B cell (primary cell): ENCODE measurements at regions not wholly inside any gene's neighbourhood (a gene's known extent, or its start where the extent isn't known, plus 50 kb on each side); places are given as distances from the start of the nearest gene placed in this dataset.

Experiments used
- ATAC-seq: fragments of 200-7000 bp; cut with Tn5 transposase; one replicate; pipeline ENCODE4 v1.10.0; 2021; ENCODE audit warnings: low read depth, mild to moderate bottlenecking, moderate number of reproducible peaks, moderate library complexity
- CTCF ChIA-PET: fragments of 350-600 bp; sonication (Branson Sonifier 250); formaldehyde crosslinking; loops from one replicate; lab custom pipeline; 2021; ENCODE audit warnings: antibody characterized with exemption, inconsistent platforms; lab: Charles Lee
- POLR2A ChIA-PET: fragments of 350-600 bp; sonication (Branson Sonifier 250); formaldehyde crosslinking; loops from one replicate; lab custom pipeline; 2021; ENCODE audit warnings: antibody characterized with exemption; lab: Charles Lee
- DNase-seq: peaks from one replicate; pipeline ENCODE4 v3.0.0; 2013
- H2AFZ ChIP-seq: 2 replicates; pipeline ENCODE4 v1.6.1; 2012; ENCODE audit warnings: mild to moderate bottlenecking, low read depth, low read length; ENCODE audit not compliant: insufficient read depth, poor library complexity, severe bottlenecking
- H3K27ac ChIP-seq, 2 donors: 1 replicate in 1 of 2; 2 replicates in 1 of 2; pipeline ENCODE4 v1.5.1; 2012 to 2013; ENCODE audit warnings: low read length in 2 of 2, mild to moderate bottlenecking in 2 of 2, moderate library complexity in 1 of 2
- H3K27me3 ChIP-seq, 4 experiments: fragments of 200-600 bp in 1 of 4; sonication (generic) in 1 of 4; replicated peaks in 1 of 4; 1 replicate in 2 of 4; 2 replicates in 2 of 4; pipeline versions ENCODE4 v1.6.1 to v1.7.0; 2013 to 2016; ENCODE audit warnings: low read length in 3 of 4, mild to moderate bottlenecking in 2 of 4, mixed read lengths in 1 of 4, moderate library complexity in 1 of 4; ENCODE audit not compliant: insufficient read depth in 4 of 4, control insufficient read depth in 3 of 4; ENCODE audit errors: control extremely low read depth in 1 of 4
- H3K36me3 ChIP-seq, 2 experiments: replicated peaks in 1 of 2; 1 replicate in 1 of 2; 2 replicates in 1 of 2; pipeline versions ENCODE4 v1.6.1 to v1.7.1; 2013; ENCODE audit warnings: low read length in 1 of 2; ENCODE audit not compliant: insufficient read depth in 2 of 2, control insufficient read depth in 1 of 2; ENCODE audit errors: control extremely low read depth in 1 of 2, extremely low read depth in 1 of 2
- H3K4me1 ChIP-seq, 2 donors: fragments of 200-600 bp in 1 of 2; sonication (generic) in 1 of 2; 1 replicate in 1 of 2; 2 replicates in 1 of 2; pipeline versions ENCODE4 v1.5.1 to v1.6.1; 2013 to 2017; ENCODE audit warnings: low read length in 2 of 2; ENCODE audit not compliant: control insufficient read depth in 2 of 2, insufficient read depth in 2 of 2
- H3K4me2 ChIP-seq: replicated peaks from 2 replicates; pipeline ENCODE3; 2012; ENCODE audit warnings: mild to moderate bottlenecking, low read depth, low read length; ENCODE audit not compliant: poor library complexity, severe bottlenecking
- H3K4me3 ChIP-seq, 5 experiments: fragments of 200-600 bp in 1 of 5; sonication (generic) in 1 of 5; 1 replicate in 3 of 5; 2 replicates in 2 of 5; pipeline versions ENCODE4 v1.5.1 to v1.7.0; 2011 to 2016; ENCODE audit warnings: low read length in 4 of 5, mild to moderate bottlenecking in 4 of 5, low read depth in 2 of 5, control low read depth in 1 of 5, moderate library complexity in 1 of 5; ENCODE audit not compliant: insufficient read depth in 1 of 5; ENCODE audit errors: control extremely low read depth in 1 of 5, extremely low read depth in 1 of 5
- H3K79me2 ChIP-seq: fragments of 200-600 bp; sonication (generic); one replicate; pipeline ENCODE4 v1.6.0; 2016; ENCODE audit warnings: low read length; ENCODE audit not compliant: control insufficient read depth, insufficient read depth
- H3K9ac ChIP-seq: fragments of 200-600 bp; sonication (generic); 2 replicates; pipeline ENCODE4 v1.6.1; 2017; ENCODE audit warnings: mild to moderate bottlenecking, low read length, moderate library complexity
- H3K9me3 ChIP-seq, 3 donors: one replicate each; pipeline versions ENCODE4 v1.6.1 to v1.7.1; 2013; ENCODE audit warnings: low read length in 2 of 3; ENCODE audit not compliant: control insufficient read depth in 2 of 3, insufficient read depth in 1 of 3; ENCODE audit errors: control extremely low read depth in 1 of 3
- H4K20me1 ChIP-seq: 2 replicates; pipeline ENCODE4 v1.6.0; 2012; ENCODE audit warnings: mild to moderate bottlenecking, low read length; ENCODE audit not compliant: insufficient read depth, control insufficient read depth, poor library complexity, severe bottlenecking
- H3K27ac Mint-ChIP-seq: one replicate; pipeline ENCODE4 v1.8.0; 2021; ENCODE audit warnings: mixed read lengths
- H3K27me3 Mint-ChIP-seq: one replicate; pipeline ENCODE4 v1.8.0; 2021; ENCODE audit warnings: mixed read lengths
- H3K4me1 Mint-ChIP-seq: one replicate; pipeline ENCODE4 v1.8.0; 2021; ENCODE audit warnings: mixed read lengths
- H3K4me3 Mint-ChIP-seq: one replicate; pipeline ENCODE4 v1.8.0; 2021; ENCODE audit warnings: mixed read lengths
- H3K9me3 Mint-ChIP-seq: one replicate; pipeline ENCODE4 v1.8.0; 2022; ENCODE audit warnings: mixed read lengths; ENCODE audit not compliant: insufficient read depth
- CTCF ChIP-seq: fragments of 200-600 bp; IDR thresholded peaks from one replicate; pipeline ENCODE4 v1.8.0; 2022; ENCODE audit warnings: antibody characterized with exemption, mild to moderate bottlenecking
- EZH2 ChIP-seq: IDR thresholded peaks from 2 replicates; pipeline ENCODE4 v1.6.1; 2012; ENCODE audit warnings: borderline replicate concordance, low read depth, mild to moderate bottlenecking, moderate library complexity, low read length; ENCODE audit not compliant: insufficient read depth, poor library complexity, severe bottlenecking
- WGBS: methylation state at CpG from one replicate; pipeline ENCODE4 v1.1.5; 2013; ENCODE audit warnings: missing lambda C conversion rate; ENCODE audit not compliant: insufficient coverage; 5-methylcytosine and 5-hydroxymethylcytosine counted together
- intact Hi-C: fragments of 100-400 bp; cut with micrococcal nuclease; formaldehyde crosslinking; loops from one replicate; pipeline ENCODE4 v1.10.0; 2022

- Mint-ChIP-seq H3K9me3 (no peaks in the 10 kb centered on the region), H3K27ac (no peak overlapping the region), H3K27me3 (peaks cover 34% of the 10 kb centered on the region), H3K4me3 (no peak overlapping the region), H3K4me1 (no peaks in the 10 kb centered on the region)
- CTCF ChIA-PET: no interaction called here
- TF ChIP-seq EZH2: no peak
- no peak for TF ChIP-seq CTCF
- no peak overlapping the region for H2AFZ ChIP-seq
- no peak for DNase-seq
- no peak overlapping the region for H3K27ac ChIP-seq
- no peaks in the 10 kb centered on the region for H3K36me3 ChIP-seq
- H4K20me1 ChIP-seq: no peaks in the 10 kb centered on the region
- POLR2A ChIA-PET: no interaction called here
- ATAC-seq: no peak
- intact Hi-C loops: no loop called here
- no peak overlapping the region for H3K4me3 ChIP-seq
- H3K79me2 ChIP-seq: no peaks in the 10 kb centered on the region
- no peaks in the 10 kb centered on the region for H3K4me1 ChIP-seq
- no CpG with 5 or more reads among the region's 7 CpGs for WGBS
- H3K27me3 ChIP-seq: peaks cover 0 to 8% (median 2%) of the 10 kb centered on the region in 4 experiments
- no peak overlapping the region for H3K4me2 ChIP-seq
- peaks cover 0 to 2% (median 0%) of the 10 kb centered on the region in 3 donors for H3K9me3 ChIP-seq
- H3K9ac ChIP-seq: no peak overlapping the region
Measured at GRCh38 chr14:54301359-54301758, 95.4 kb upstream of the CDKN3 start.

- H3K4me3 ChIP-seq: no peak overlapping the region
- no peak for TF ChIP-seq EZH2
- TF ChIP-seq CTCF: no peak
- H3K27me3 Mint-ChIP-seq: peaks cover 26% of the 10 kb centered on the region
- no peaks in the 10 kb centered on the region for H3K27me3 ChIP-seq
- intact Hi-C loops: no loop called here
- H2AFZ ChIP-seq: no peak overlapping the region
- ChIA-PET POLR2A (no interaction called here), CTCF (no interaction called here)
- WGBS: 85% methylated on average over 4 of the region's 4 CpGs
- H3K79me2 ChIP-seq: no peaks in the 10 kb centered on the region
- H3K36me3 ChIP-seq: no peaks in the 10 kb centered on the region
- no peak overlapping the region for H3K9ac ChIP-seq
- ATAC-seq (no peak), DNase-seq (no peak)
- H3K4me3 Mint-ChIP-seq: no peak overlapping the region
- H3K4me2 ChIP-seq: no peak overlapping the region
- H3K4me1 ChIP-seq: no peaks in the 10 kb centered on the region
- no peak overlapping the region for H3K27ac ChIP-seq
- no peak overlapping the region for H3K27ac Mint-ChIP-seq
- H3K4me1 Mint-ChIP-seq: no peaks in the 10 kb centered on the region
- no peaks in the 10 kb centered on the region for H3K9me3 Mint-ChIP-seq
- H3K9me3 ChIP-seq: peaks cover 0 to 2% (median 0%) of the 10 kb centered on the region in 3 donors
- H4K20me1 ChIP-seq: no peaks in the 10 kb centered on the region
Measured at GRCh38 chr14:54306806-54307205, 90.0 kb upstream of the CDKN3 start.
